ENCODE measurements at regions not wholly inside any gene's neighbourhood (a gene's known extent, or its start where the extent isn't known, plus 50 kb on each side); places are given as distances from the start of the nearest gene placed in this dataset.

DNA sequence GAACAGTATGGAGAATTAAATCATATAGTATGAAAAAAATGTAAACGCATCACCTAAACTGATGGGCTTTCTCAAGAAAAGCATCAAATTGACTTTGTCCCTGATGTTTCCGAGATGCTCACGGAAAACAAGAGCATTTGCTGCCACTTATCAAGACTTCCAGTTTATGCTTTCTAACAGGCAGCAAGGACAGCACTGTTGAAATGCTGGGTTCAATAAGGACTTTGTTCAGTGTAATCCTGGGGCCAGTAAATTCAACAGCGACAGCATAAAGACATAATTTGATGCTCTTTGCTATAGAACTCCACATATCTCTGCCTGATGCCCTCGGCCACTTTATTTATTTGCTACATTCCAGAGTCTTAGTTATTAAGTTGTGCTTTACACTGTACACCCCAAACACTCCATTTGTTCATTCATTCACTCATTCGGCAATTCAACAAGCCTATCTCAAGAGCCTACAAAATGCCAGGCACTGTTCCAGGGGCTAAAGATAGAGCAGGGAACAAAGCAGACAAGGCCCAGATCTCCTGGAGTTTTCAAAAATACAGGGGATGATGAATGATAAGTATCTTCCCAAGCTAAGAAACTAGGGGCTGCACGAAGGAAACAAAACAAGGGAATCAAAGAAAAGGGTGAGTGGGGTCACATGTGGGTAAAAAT, 294.6 kb downstream of the ZNF608 start:
- H3K9me3 ChIP-seq (ENCODE audit: control insufficient read depth, insufficient read depth, low read depth, low read length) = no peaks in the 10 kb centered on the region
- no peaks in the 10 kb centered on the region for H3K4me1 ChIP-seq (ENCODE audit: control insufficient read depth, insufficient read depth, low read length)
- no peak overlapping the region for H3K27ac ChIP-seq (ENCODE audit: extremely low read depth, low read depth, low read length)
- no peaks in the 10 kb centered on the region for H3K36me3 ChIP-seq (ENCODE audit: control insufficient read depth in 2 of 2, insufficient read depth in 1 of 2, low read length in 2 of 2)
- TF ChIP-seq, protein P1, sequence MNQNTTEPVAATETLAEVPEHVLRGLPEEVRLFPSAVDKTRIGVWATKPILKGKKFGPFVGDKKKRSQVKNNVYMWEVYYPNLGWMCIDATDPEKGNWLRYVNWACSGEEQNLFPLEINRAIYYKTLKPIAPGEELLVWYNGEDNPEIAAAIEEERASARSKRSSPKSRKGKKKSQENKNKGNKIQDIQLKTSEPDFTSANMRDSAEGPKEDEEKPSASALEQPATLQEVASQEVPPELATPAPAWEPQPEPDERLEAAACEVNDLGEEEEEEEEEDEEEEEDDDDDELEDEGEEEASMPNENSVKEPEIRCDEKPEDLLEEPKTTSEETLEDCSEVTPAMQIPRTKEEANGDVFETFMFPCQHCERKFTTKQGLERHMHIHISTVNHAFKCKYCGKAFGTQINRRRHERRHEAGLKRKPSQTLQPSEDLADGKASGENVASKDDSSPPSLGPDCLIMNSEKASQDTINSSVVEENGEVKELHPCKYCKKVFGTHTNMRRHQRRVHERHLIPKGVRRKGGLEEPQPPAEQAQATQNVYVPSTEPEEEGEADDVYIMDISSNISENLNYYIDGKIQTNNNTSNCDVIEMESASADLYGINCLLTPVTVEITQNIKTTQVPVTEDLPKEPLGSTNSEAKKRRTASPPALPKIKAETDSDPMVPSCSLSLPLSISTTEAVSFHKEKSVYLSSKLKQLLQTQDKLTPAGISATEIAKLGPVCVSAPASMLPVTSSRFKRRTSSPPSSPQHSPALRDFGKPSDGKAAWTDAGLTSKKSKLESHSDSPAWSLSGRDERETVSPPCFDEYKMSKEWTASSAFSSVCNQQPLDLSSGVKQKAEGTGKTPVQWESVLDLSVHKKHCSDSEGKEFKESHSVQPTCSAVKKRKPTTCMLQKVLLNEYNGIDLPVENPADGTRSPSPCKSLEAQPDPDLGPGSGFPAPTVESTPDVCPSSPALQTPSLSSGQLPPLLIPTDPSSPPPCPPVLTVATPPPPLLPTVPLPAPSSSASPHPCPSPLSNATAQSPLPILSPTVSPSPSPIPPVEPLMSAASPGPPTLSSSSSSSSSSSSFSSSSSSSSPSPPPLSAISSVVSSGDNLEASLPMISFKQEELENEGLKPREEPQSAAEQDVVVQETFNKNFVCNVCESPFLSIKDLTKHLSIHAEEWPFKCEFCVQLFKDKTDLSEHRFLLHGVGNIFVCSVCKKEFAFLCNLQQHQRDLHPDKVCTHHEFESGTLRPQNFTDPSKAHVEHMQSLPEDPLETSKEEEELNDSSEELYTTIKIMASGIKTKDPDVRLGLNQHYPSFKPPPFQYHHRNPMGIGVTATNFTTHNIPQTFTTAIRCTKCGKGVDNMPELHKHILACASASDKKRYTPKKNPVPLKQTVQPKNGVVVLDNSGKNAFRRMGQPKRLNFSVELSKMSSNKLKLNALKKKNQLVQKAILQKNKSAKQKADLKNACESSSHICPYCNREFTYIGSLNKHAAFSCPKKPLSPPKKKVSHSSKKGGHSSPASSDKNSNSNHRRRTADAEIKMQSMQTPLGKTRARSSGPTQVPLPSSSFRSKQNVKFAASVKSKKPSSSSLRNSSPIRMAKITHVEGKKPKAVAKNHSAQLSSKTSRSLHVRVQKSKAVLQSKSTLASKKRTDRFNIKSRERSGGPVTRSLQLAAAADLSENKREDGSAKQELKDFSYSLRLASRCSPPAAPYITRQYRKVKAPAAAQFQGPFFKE (tag by site-specific recombination; IDR thresholded peaks at IDR 0.05; ENCODE audit: borderline replicate concordance) = no peak
- TF ChIP-seq ZNF548 (tag by site-specific recombination; IDR thresholded peaks at IDR 0.05) = no peak
- no peak for TF ChIP-seq ZNF473 (tag by site-specific recombination; IDR thresholded peaks at IDR 0.05)
- no peak for TF ChIP-seq ZNF571 (tag by site-specific recombination; IDR thresholded peaks at IDR 0.05)
- no peak for TF ChIP-seq ZNF776 (tag by site-specific recombination; IDR thresholded peaks at IDR 0.05; ENCODE audit: borderline replicate concordance)
- no peak for TF ChIP-seq ZNF37A (tag by site-specific recombination; IDR thresholded peaks at IDR 0.05)
- TF ChIP-seq SCRT1 (tag by site-specific recombination; IDR thresholded peaks at IDR 0.05; ENCODE audit: borderline replicate concordance) = no peak
- TF ChIP-seq ZBTB26 (tag by site-specific recombination; optimal IDR thresholded peaks at IDR 0.05) = no peak
- TF ChIP-seq ZNF214 (tag by site-specific recombination; IDR thresholded peaks at IDR 0.05; ENCODE audit: borderline replicate concordance) = no peak
- no peak for TF ChIP-seq KLF10 (tag by site-specific recombination; IDR thresholded peaks at IDR 0.05)
- TF ChIP-seq ZFHX2 (tag by site-specific recombination; conservative IDR thresholded peaks at IDR 0.05) = no peak
- ChIA-PET CTCF (no interaction called here), POLR2A (no interaction called here)
- no peak overlapping the region for H3K4me3 ChIP-seq (ENCODE audit: low read depth, low read length)

GRCh38 chr5:124446120-124446519, 300.3 kb downstream of the ZNF608 start:
- CTCF ChIA-PET = no interaction called here
- TF ChIP-seq, protein P2, sequence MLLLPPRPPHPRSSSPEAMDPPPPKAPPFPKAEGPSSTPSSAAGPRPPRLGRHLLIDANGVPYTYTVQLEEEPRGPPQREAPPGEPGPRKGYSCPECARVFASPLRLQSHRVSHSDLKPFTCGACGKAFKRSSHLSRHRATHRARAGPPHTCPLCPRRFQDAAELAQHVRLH (tag by site-specific recombination; IDR thresholded peaks at IDR 0.05) = no peak
- TF ChIP-seq ZNF184 (tag by site-specific recombination; IDR thresholded peaks at IDR 0.05) (no peak), ZNF239 (tag by site-specific recombination; IDR thresholded peaks at IDR 0.05) (no peak)
- TF ChIP-seq, protein P3, sequence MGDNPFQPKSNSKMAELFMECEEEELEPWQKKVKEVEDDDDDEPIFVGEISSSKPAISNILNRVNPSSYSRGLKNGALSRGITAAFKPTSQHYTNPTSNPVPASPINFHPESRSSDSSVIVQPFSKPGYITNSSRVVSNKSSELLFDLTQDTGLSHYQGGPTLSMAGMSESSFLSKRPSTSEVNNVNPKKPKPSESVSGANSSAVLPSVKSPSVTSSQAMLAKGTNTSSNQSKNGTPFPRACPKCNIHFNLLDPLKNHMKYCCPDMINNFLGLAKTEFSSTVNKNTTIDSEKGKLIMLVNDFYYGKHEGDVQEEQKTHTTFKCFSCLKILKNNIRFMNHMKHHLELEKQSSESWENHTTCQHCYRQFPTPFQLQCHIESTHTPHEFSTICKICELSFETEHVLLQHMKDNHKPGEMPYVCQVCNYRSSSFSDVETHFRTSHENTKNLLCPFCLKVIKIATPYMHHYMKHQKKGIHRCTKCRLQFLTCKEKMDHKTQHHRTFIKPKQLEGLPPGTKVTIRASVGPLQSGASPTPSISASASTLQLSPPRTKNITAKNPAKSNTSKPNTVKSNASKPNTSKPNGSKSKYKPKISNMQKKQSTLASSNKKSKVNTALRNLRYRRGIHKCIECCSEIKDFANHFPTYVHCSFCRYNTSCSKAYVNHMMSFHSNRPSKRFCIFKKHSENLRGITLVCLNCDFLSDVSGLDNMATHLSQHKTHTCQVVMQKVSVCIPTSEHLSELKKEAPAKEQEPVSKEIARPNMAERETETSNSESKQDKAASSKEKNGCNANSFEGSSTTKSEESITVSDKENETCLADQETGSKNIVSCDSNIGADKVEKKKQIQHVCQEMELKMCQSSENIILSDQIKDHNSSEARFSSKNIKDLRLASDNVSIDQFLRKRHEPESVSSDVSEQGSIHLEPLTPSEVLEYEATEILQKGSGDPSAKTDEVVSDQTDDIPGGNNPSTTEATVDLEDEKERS (tag by site-specific recombination; IDR thresholded peaks at IDR 0.05) = no peak
- H3K27ac ChIP-seq (ENCODE audit: extremely low read depth, low read depth, low read length) = no peak overlapping the region
- POLR2A ChIA-PET = no interaction called here
- peaks cover 14% of the 10 kb centered on the region for H3K4me1 ChIP-seq (ENCODE audit: control insufficient read depth, insufficient read depth, low read length)
- no peak overlapping the region for H3K4me3 ChIP-seq (ENCODE audit: low read depth, low read length)
- H3K36me3 ChIP-seq (ENCODE audit: control insufficient read depth in 2 of 2, insufficient read depth in 1 of 2, low read length in 2 of 2) = no peaks in the 10 kb centered on the region
- no peaks in the 10 kb centered on the region for H3K9me3 ChIP-seq (ENCODE audit: control insufficient read depth, insufficient read depth, low read depth, low read length)

All from HEK293 (cell line).